HG02759 (cell line): ENCODE measurements at regions not wholly inside any gene's neighbourhood (a gene's known extent, or its start where the extent isn't known, plus 50 kb on each side); places are given as distances from the start of the nearest gene placed in this dataset.
"Not testable (repeated sequence)": the region's sequence is repeated elsewhere in the genome, so short reads cannot be mapped to it uniquely, and the experiment has no call there.

Source experiments
- ATAC-seq: cut with Tn5 transposase; IDR thresholded peaks from one replicate; pipeline ENCODE4 v1.9.1; 2021; ENCODE audit warnings: mild to moderate bottlenecking, moderate library complexity; ENCODE audit not compliant: unreplicated experiment

DNA sequence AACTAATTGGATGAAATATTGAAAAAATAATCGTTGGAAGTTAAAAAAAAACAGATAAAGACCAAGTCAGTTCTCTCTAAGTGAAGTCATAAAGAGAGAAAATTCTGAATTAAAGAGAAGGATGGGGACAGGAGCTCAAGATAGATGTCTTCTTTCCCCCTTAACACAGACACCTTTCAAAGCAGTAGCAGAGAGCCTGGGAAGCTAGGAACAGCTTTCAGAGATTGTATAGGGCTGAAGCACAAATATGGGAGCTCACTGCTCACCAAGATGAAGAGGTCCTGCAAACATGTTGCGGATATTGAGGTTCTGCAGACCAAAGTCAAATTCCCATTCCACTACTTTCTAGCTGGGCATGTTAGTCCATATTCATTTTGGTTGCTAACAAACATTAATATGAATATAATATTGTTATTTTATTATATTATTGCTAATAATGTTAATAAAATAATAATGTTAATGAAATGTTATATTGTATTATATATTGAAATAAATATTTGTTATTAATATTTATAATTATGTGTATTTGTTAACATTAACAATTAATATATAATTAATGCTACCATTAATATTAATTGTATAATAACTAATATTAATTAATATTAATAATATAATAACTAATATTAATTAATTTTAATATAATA is 319.1 kb downstream of the OXSM start:
- no peak for ATAC-seq

DNA sequence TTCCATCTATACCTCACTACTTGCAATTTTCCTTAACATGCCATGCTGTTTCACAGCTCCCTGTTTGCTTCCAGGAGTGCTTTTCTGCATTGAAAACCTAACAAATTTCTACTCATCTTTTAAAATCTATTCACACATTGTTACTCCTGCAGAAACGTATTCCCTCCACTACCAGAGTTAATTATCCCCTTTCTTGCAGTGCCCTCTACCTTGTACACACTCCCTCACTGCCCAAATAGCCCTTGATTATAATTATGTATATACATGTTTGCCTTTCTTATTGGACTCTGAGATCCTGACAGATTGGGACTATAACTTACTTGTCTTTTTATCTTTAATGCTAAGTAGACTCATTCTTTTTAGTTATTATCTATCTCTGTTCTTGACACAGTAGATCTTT is 325.0 kb downstream of the OXSM start:
- ATAC-seq: no peak

DNA sequence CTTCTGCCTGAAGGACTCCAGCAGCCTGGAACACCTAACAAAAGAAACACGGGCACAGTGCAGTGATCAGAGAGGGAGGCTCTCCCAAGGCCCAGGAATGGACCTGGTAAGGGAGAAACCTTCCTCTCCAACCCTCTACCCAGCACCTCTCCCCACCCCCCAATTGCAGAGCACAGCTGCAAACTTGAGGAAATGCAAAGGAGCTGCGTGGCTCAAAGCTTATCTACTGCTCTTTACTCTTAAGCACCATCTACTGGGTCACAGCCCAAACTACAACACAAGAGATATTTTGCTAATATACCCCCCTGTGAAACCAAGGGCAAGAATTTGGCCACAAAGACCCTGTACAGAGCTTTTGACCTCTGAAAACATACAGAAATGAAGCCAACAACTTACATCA is 328.3 kb downstream of the OXSM start:
- ATAC-seq: peak; percentile 64

DNA sequence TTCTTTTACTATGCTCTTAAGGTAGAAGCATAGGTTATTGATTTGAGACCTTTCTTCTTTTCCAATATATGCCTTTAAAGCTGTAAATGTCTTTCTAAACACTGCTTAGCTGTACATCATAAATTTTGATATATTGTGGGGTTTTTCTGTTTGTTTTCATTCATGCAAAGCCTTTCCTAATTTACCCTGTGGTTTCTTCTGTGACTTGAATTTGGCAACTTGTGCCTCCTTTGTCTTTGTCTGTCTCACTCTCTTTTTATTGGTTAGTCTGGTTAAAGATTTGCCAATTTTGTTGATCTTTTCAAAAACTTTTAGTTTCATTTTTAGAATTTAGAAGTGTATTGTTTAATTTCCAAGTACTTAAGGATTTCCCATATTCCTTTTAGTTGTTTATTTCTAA is 343.1 kb downstream of the OXSM start:
- ATAC-seq: peak; percentile 52

DNA sequence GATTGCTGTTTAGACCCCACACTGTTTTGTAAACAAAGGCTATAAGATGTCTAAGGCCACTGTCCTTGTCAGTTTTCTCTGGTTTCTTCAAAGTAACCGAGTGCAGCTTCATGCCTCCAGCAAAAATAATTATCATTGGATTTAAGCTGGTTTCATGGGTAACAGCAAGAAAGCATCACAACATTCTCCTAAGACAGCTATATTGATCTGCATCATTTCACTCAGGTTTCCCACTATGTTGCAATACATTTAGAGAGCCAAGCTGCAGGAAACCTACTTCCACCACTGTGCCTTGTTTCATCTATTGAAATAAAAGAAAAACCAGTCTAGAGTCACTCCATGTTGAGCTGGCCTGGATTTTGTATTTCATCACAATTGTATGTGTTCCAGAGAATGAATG is 351.4 kb downstream of the OXSM start:
- no peak for ATAC-seq

DNA sequence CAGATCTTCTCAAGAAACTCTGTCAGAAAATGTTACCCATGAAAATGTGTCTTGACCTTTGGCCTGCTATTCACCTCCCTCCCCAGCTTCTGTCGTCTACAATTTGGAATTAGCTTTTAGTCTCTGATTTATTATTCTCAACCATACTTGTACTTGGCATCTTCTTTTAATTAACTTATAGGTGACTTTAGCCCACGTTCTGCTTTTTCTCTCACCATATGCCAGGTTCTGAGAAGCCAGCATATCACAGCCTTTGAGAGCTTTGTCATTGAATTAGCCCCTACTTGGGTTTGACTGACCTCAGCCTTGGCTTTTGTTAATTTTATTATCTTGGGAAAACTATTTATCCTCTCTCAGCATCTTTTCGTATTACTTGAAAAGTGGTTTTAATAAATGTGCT is 355.9 kb downstream of the OXSM start:
- no peak for ATAC-seq

DNA sequence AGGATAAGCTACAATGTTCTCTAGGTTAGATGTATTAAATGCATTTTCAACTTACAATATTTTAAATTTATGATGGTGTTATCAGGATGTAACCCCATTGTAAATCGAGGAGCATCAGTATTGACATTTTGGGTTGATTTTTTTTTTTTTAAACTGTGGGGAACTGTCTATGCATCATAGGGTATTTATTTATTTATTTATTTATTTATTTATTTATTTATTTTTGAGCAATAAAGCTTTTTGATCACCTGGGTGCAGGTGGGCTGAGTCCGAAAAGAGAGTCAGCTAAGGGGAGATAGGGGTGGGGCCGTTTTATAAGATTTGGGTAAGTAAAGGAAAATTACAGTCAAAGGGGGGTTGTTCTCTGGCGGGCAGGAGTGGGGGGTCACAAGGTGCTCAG is 367.5 kb downstream of the OXSM start:
- not testable (repeated sequence) for ATAC-seq

DNA sequence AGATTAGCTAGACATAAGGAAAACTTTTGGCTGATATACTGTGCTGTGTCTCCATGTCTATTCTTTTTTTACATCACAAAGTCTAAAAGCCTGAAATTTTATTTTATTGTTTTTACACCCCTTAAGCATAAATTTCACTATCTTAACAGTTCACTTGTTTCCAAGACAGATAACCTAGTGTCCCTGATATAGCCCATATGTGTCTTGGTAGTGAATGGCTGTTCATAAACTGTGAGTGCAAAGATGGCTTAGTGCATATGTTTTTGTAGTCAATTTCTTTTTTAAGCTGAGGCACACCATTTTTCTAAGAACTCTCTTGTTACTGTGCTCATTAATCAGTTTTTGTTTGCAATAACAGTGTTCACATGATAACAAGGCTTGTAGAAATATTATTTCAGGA is 381.1 kb downstream of the OXSM start:
- no peak for ATAC-seq

DNA sequence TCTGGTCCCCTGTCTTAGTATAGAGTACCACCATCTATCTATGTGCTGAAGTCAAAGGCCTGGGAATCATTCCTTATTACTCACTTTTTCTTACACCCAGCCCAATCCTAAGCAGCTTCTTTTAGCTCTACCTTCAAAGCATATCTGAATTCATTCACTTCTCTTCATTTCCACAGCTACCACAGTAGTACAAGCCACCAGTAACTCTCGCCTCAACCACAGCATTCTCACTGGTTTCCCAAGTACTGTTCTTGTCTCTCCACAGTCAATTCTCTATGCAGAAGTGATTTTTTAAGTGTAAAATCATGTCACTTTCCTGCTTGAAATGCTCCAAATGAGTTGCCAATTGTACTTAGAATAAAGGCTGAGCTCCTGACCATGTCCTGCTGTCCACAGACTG is 401.7 kb downstream of the OXSM start:
- ATAC-seq: no peak

DNA sequence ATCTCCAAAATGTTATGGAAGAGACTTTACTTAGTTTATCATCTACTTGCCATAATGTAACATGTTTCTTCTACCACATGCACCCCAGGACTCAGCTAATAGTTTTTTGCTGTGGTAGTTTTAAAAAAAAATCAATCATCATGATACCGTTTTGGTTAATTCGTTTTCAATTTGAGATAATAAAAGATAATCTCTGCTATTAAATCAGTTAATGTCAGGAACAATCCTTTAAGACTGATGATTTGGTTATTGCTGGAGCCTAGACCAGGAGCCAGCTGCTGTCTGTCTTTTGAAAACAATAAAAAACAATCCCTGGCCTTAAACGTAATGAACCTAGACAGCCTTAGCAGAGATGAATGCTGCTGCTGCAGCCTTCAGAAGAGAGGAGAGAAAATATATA is 403.7 kb downstream of the OXSM start:
- no peak for ATAC-seq

DNA sequence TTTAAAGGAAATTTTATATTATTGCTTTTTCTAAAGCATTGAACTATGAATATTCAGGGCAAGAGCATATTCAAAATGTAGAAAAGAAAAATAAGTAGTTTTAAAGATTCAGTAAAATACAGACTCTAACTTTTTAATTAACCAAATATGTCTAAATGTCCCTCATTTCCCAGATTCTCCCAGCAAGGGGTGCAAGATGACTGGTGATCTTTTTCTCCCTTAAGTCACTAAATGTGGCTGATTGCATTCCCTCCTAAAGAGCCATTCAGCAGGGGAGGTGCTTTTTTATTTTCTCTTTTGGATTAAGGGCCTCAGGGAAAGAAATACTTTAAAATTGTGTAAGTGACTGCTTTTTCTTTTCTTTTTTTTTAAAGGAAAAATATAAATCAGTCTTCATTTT is 406.9 kb downstream of the OXSM start:
- ATAC-seq: no peak

DNA sequence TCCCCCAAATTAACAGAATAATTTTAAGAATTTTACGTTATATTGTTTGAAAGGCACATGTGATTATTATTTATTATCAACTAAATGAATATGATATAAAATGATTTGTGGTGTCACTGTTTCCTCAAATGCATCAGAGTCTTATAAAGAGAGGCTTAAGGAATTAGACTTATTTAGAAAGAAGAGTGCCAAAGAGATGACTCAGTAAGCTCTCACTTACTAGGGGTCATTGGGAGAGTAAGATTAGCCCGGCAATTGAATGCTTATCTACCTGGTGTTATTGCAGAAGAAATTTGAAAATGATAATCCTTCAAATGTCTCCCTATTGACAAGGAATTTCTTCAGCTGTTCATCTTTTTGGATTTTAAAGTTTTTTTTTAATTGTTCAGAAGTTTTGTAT is 408.7 kb downstream of the OXSM start:
- ATAC-seq: no peak

DNA sequence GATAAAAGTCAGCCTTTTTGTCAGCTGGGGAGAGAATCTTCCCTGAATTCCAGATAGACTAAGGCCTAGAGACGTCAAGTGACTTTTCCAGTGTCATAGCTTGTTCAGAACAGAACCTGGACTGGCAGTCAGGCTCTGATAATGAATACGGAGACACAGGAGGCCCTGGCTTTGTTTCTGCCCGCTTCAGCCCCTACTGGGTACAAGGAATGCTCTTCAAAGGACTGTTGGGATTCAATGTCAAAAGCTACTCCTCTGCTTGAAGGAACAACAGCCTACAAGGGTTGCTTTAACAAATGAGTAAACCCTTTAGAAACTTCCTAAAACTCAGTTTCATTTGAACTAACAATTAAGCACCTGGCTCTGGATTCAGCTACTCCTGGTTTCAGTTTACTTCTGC is 412.3 kb downstream of the OXSM start:
- no peak for ATAC-seq

DNA sequence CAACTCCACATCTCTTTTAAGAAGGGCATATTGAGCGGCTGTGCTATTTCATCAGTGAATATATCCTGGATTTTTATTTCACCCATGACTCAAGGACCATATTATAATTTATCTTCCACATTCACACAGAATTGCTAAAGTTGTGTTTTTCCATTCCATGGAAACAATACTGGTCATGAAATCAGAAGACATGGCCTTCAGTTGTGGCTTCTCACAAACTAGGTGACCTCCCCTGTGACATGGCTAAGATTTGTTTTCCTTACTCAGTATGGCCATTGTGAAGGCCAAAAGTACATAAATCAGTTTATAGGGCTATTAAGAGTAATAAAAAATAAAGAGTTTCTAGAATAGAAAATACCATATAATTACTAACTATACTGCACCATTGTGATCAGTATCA is 415.6 kb downstream of the OXSM start:
- ATAC-seq: no peak

DNA sequence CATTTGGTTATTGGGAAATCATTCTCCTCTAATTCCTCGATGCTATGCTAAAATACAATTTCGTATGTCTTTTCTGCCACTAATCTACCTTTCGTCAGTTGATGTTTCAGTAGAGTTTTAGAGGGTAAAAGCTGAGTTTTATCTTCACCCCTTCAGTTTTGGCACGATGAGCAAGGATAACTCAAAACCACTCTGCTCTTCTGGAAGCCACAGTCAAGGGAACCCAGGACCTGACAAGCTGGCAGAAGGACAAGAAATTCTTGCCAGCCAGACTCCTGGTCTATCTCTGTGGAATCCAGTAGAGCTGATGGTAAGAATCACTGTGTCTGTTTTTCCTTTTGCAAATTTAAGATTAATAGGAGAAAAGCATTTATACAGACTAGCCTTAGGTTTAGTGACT is 414.4 kb upstream of the LRRC3B start:
- no peak for ATAC-seq

DNA sequence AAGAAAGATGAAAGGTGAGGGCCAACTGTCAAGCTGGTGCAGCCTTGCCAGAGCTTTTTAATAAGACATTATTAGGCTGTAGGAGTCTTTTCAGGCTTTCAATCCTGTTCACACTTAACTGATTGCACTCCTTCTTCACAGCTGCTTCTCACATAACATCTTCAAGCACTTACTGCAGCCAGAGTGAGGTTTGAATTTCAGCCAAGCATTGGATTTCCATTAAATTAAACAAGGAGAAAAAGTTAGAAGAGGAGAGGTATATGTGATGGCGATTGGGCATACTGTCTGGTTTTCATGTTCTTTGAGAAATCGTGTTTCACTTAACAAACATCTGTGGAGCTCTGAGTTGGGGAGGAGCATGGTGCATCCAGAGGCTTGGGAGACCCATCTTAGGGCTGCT is 392.8 kb upstream of the LRRC3B start:
- ATAC-seq: no peak

DNA sequence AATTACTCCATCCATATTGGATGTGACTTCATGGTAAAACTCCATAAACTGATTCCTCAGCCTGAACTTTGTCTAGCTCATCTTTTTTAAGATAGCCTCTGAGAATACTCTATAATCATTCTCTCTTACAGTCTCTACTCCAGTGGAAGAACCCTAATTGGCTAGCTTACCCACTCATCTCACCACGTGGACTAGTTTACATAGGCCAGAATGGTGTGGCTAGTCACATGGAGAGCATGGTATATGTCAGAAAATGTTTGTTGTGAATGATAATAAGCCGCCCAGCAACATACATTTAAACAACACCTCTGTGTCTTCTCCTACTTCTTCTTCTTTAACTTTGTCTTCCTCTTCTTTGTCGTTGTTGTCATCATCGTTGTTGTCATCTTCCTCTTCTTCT is 389.2 kb upstream of the LRRC3B start:
- ATAC-seq: no peak

DNA sequence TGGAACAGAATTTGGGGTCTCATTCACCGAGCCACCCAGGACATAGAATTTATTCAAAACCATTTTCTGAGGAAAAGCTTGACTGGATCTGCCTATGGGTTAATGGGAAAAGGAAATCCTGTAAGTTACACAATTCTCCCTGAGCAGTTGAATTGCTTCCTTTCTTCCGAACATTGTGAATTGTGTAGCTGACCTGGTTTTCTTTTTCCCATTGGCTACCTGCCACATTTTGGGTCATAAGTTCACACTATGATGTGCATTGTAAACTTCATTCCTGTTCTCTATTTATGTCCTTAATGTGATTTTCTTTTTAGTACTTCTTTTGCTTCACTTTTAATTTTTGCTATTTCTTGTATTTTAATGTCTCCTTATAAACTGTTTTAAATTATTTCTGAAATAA is 386.0 kb upstream of the LRRC3B start:
- no peak for ATAC-seq

DNA sequence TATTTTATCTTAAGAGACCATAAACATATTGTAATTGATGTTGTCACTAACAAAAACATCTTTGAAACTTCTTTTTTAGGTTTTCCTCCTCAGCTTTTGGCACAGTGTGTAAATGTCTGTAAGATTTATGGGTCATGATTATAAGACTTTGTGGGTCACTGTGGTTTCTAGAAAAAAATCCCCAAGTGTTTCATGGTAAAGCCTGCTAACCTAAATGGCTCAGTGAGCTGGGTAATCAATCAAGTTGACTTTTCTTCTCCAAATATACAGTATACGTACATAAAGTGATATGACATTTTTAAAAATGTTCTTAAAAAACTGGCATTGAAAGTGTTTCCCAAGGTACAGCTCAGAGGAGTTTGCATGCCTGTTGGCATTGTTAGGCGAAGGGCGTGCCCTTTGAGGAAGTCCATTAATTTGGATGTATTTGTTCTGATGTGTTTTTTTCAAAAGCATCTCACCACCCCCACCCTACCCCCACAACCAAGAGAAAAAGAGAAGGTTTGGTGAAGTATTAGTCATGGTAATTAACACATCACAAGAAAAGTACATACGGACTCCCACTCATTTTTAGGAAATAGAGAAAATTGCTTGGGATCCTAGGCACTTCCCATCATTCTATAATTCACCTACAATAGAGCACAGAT is 385.4 kb upstream of the LRRC3B start:
- no peak for ATAC-seq

DNA sequence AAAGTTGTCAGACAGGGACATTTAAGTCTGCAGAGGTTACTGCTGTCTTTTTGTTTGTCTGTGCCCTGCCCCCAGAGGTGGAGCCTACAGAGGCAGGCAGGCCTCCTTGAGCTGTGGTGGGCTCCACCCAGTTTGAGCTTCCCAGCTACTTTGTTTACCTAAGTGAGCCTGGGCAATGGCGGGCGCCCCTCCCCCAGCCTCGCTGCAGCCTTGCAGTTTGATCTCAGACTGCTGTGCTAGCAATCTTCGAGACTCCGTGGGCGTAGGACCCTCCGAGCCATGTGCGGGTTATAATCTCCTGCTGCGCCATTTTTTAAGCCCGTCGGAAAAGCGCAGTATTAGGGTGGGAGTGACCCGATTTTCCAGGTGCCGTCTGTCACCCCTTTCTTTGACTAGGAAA is 378.0 kb upstream of the LRRC3B start:
- ATAC-seq: not testable (repeated sequence)

DNA sequence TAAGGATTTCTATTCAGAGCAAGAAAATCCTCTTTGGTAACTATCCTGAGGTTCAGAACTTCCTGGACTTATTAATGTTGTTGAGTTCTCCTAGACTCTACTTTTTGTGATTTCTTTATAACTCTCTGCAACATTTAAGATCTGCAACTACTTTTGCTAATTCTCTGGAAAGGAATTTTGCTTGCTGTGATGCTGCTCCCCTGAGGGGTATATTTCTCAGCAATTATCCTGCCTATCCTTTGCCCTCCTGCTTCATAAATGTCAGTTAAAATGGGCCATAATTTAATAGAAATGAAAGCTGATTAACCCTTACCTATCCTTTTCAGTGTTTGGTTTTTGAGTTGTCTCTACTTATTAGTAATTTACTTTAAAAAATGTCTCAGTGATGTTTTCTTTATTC is 377.3 kb upstream of the LRRC3B start:
- no peak for ATAC-seq

DNA sequence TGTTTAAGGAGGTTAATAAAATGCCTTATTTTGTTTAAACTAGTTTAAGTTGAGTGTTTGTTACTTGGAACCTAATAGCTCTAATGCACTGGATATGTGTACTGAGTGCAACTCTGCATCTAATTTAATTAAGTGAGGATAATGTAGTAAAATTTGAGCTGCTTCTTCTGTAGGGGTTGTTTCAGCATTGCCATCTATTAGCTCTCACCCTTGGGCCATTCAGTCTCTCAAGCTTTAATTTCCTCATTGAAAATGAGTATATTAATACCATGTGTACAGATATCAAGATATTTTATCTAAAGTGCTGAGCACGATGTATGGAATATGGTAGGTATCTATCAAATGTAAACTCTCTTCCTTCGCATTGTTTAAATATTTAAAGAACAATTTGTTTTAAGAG is 375.7 kb upstream of the LRRC3B start:
- ATAC-seq: no peak

DNA sequence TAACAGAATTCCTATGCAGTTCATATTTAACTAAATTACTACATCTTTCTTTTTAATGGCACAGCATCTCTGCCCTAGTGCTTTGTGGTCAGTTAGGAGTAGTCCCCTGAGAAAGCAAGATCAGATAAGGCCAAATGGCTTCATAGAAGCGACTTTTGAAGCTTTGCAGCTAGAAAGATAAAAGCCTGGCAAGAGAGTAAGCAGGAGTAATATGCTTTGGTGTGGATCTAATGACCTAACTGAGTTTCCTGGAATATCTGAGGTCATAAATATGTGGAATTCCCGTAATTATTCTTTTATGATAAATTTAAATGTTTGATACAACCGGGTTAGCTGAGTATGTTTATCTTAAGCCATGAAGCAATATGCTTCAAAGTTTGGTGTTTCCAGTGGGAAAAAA is 374.9 kb upstream of the LRRC3B start:
- ATAC-seq: no peak
